IMR-90 (cell line): ENCODE measurements at regions not wholly inside any gene's neighbourhood (a gene's known extent, or its start where the extent isn't known, plus 50 kb on each side); places are given as distances from the start of the nearest gene placed in this dataset.

ENCODE experiments used
- ATAC-seq: fragments of 200-7000 bp; cut with Tn5 transposase; 2 replicates; pipeline ENCODE4 v1.9.1; 2020; ENCODE audit warnings: low read depth, mild to moderate bottlenecking, moderate library complexity
- BruUV-seq: library from RNA; stranded (reverse); fragments of 400-500 nt; replicated peaks from 2 replicates; lab custom pipeline; 2021; lab: Mats Ljungman, UMichigan
- CTCF ChIA-PET: fragments of 300-600 bp; formaldehyde crosslinking; extraction: SDS; loops from one replicate; lab custom pipeline; 2021; ENCODE audit warnings: antibody characterized with exemption; lab: Yijun Ruan, JAX
- POLR2A ChIA-PET: fragments of 300-600 bp; sonication (Branson Sonifier 250); formaldehyde crosslinking; loops from one replicate; lab custom pipeline; 2022; ENCODE audit warnings: antibody characterized with exemption; ENCODE audit not compliant: unreplicated experiment; lab: Charles Lee
- DNase-seq: peaks from one replicate; pipeline ENCODE4 v3.0.0; 2013
- H2AFZ ChIP-seq: replicated peaks from 2 replicates; pipeline ENCODE3; 2013; ENCODE audit warnings: low read length, mild to moderate bottlenecking; ENCODE audit not compliant: poor library complexity
- H2AK5ac ChIP-seq: 2 replicates; pipeline ENCODE4 v1.6.1; 2013; ENCODE audit warnings: low read depth, low read length, inconsistent platforms
- H2AK9ac ChIP-seq: replicated peaks from 2 replicates; pipeline ENCODE3; 2013; ENCODE audit warnings: mild to moderate bottlenecking, low read depth, low read length, moderate library complexity; ENCODE audit not compliant: poor library complexity
- H2BK120ac ChIP-seq: 2 replicates; pipeline ENCODE4 v1.6.1; 2013; ENCODE audit warnings: low read depth, low read length, inconsistent platforms
- H2BK15ac ChIP-seq: 3 replicates; pipeline ENCODE4 v1.6.1; 2013; ENCODE audit warnings: low read depth, low read length, inconsistent platforms
- H2BK20ac ChIP-seq: 2 replicates; pipeline ENCODE4 v1.6.1; 2013; ENCODE audit warnings: low read depth, mild to moderate bottlenecking, inconsistent platforms, low read length, moderate library complexity
- H2BK5ac ChIP-seq: 2 replicates; pipeline ENCODE4 v1.6.1; 2013; ENCODE audit warnings: mild to moderate bottlenecking, low read depth, low read length, inconsistent platforms; ENCODE audit not compliant: poor library complexity, severe bottlenecking
- H3K14ac ChIP-seq: replicated peaks from 2 replicates; pipeline ENCODE4 v1.6.1; 2013; ENCODE audit warnings: low read depth, low read length, inconsistent platforms
- H3K18ac ChIP-seq: 2 replicates; pipeline ENCODE4 v1.6.1; 2013; ENCODE audit warnings: low read depth, low read length, control low read depth
- H3K23ac ChIP-seq: 2 replicates; pipeline ENCODE4 v1.6.1; 2013; ENCODE audit warnings: low read depth, low read length, inconsistent platforms
- H3K27ac ChIP-seq: 2 replicates; pipeline ENCODE4 v1.5.1; 2013; ENCODE audit warnings: mild to moderate bottlenecking, control low read depth, low read length; ENCODE audit not compliant: insufficient read depth
- H3K27me3 ChIP-seq: 2 replicates; pipeline ENCODE4 v1.6.1; 2013; ENCODE audit warnings: low read length; ENCODE audit not compliant: control insufficient read depth, insufficient read depth
- H3K36me3 ChIP-seq: 2 replicates; pipeline ENCODE4 v1.6.1; 2013; ENCODE audit warnings: low read length, mixed read lengths; ENCODE audit not compliant: control insufficient read depth, insufficient read depth
- H3K4ac ChIP-seq: 2 replicates; pipeline ENCODE4 v1.6.1; 2013; ENCODE audit warnings: low read depth, low read length, inconsistent platforms
- H3K4me1 ChIP-seq: 2 replicates; pipeline ENCODE4 v1.6.1; 2013; ENCODE audit warnings: low read length, mixed read lengths; ENCODE audit not compliant: control insufficient read depth, insufficient read depth
- H3K4me2 ChIP-seq: 2 replicates; pipeline ENCODE4 v1.6.1; 2013; ENCODE audit warnings: low read depth, mild to moderate bottlenecking, control low read depth, low read length, moderate library complexity
- H3K4me3 ChIP-seq: 2 replicates; pipeline ENCODE4 v1.5.1; 2013; ENCODE audit warnings: low read depth, mild to moderate bottlenecking, control low read depth, low read length, moderate library complexity; ENCODE audit not compliant: insufficient read depth
- H3K56ac ChIP-seq: 2 replicates; pipeline ENCODE4 v1.6.1; 2013; ENCODE audit warnings: low read length, inconsistent platforms; ENCODE audit not compliant: insufficient read depth; ENCODE audit errors: extremely low read depth
- H3K79me1 ChIP-seq, 2 experiments: 2 replicates each; pipeline ENCODE4 v1.6.1; 2013; ENCODE audit warnings: low read length in 2 of 2, inconsistent platforms in 1 of 2, low read depth in 1 of 2
- H3K9ac ChIP-seq: 2 replicates; pipeline ENCODE4 v1.6.1; 2013; ENCODE audit warnings: low read depth, low read length, control low read depth
- H3K9me1 ChIP-seq: 2 replicates; pipeline ENCODE4 v1.6.1; 2013; ENCODE audit warnings: low read length, inconsistent platforms; ENCODE audit not compliant: insufficient read depth
- H3K9me3 ChIP-seq: 2 replicates; pipeline ENCODE4 v1.6.1; 2013; ENCODE audit warnings: low read length; ENCODE audit not compliant: control insufficient read depth, insufficient read depth
- H4K20me1 ChIP-seq: 2 replicates; pipeline ENCODE4 v1.6.1; 2013; ENCODE audit warnings: low read length, inconsistent platforms; ENCODE audit not compliant: insufficient read depth
- H4K5ac ChIP-seq: 2 replicates; pipeline ENCODE4 v1.6.1; 2013; ENCODE audit warnings: mild to moderate bottlenecking, low read depth, low read length, control low read depth
- H4K8ac ChIP-seq, 2 experiments: 2 replicates each; pipeline ENCODE4 v1.6.1; 2013; ENCODE audit warnings: low read depth in 2 of 2, low read length in 2 of 2, control low read depth in 1 of 2, inconsistent platforms in 1 of 2
- H4K91ac ChIP-seq: 2 replicates; pipeline ENCODE4 v1.6.1; 2013; ENCODE audit warnings: low read depth, low read length, inconsistent platforms; ENCODE audit not compliant: insufficient read depth
- BHLHE40 ChIP-seq: fragments of 150-350 bp; IDR thresholded peaks from 2 replicates; pipeline ENCODE4 v1.6.1; 2016; ENCODE audit warnings: mild to moderate bottlenecking, low read depth, low read length
- CEBPB ChIP-seq: IDR thresholded peaks from 2 replicates; pipeline ENCODE4 v1.6.1; 2012; ENCODE audit warnings: low read depth, low read length, improper control_type of control experiment
- CHD1 ChIP-seq: IDR thresholded peaks from 2 replicates; pipeline ENCODE4 v1.6.1; 2012; ENCODE audit warnings: low read depth, low read length, improper control_type of control experiment
- MAFK ChIP-seq: IDR thresholded peaks from 2 replicates; pipeline ENCODE4 v1.6.1; 2012; ENCODE audit warnings: low read depth, low read length, improper control_type of control experiment
- MAZ ChIP-seq: IDR thresholded peaks from 2 replicates; pipeline ENCODE4 v1.6.1; 2012; ENCODE audit warnings: low read depth, mild to moderate bottlenecking, low read length, improper control_type of control experiment, moderate library complexity, borderline replicate concordance
- MXI1 ChIP-seq: IDR thresholded peaks from 2 replicates; pipeline ENCODE4 v1.6.1; 2012; ENCODE audit warnings: low read depth, mild to moderate bottlenecking, low read length, moderate library complexity, borderline replicate concordance
- NFE2L2 ChIP-seq: fragments of 150-350 bp; IDR thresholded peaks from 2 replicates; pipeline ENCODE4 v1.6.1; 2016; ENCODE audit warnings: low read depth, mild to moderate bottlenecking, low read length
- RAD21 ChIP-seq: IDR thresholded peaks from 2 replicates; pipeline ENCODE4 v1.6.1; 2012; ENCODE audit warnings: low read length, improper control_type of control experiment
- RFX5 ChIP-seq: IDR thresholded peaks from 2 replicates; pipeline ENCODE4 v1.8.0; 2012; ENCODE audit warnings: low read depth, mild to moderate bottlenecking, low read length, moderate library complexity
- SMC3 ChIP-seq: fragments of 150-350 bp; IDR thresholded peaks from 2 replicates; pipeline ENCODE4 v1.6.1; 2016; ENCODE audit warnings: low read depth, mild to moderate bottlenecking, antibody characterized with exemption, low read length, moderate library complexity
- WGBS, 2 experiments: methylation state at CpG; one replicate each; pipeline versions ENCODE4 v1.1.5 to v1.1.7; 2013; ENCODE audit warnings: missing lambda C conversion rate in 2 of 2; ENCODE audit not compliant: insufficient read length in 1 of 2; ENCODE audit errors: extremely low coverage in 2 of 2; 5-methylcytosine and 5-hydroxymethylcytosine counted together
- dilution Hi-C: fragments of 300-500 bp; cut with HindIII; formaldehyde crosslinking; loops from one replicate; pipeline ENCODE4 v1.14.3; 2018; ENCODE audit warnings: low sequenced_read_pairs; ENCODE audit not compliant: unreplicated experiment
- in situ Hi-C: fragments of 300-500 bp; cut with MboI; formaldehyde crosslinking; loops from 3 replicates; pipeline ENCODE4 v1.14.3; 2019; ENCODE audit warnings: low sequenced_read_pairs, inconsistent platforms, mixed read lengths
- intact Hi-C: fragments of 100-400 bp; cut with micrococcal nuclease; formaldehyde crosslinking; loops from 2 replicates; pipeline ENCODE4 v1.10.0; 2022
- TF ChIP-seq, protein P1 (sequence below): fragments of 150-350 bp; IDR thresholded peaks from 2 replicates; pipeline ENCODE4 v1.6.1; 2016; ENCODE audit warnings: low read depth, mild to moderate bottlenecking, low read length, moderate library complexity, borderline replicate concordance
- TF ChIP-seq, protein P2 (sequence below): fragments of 150-350 bp; IDR thresholded peaks from 2 replicates; pipeline ENCODE4 v1.6.1; 2017; ENCODE audit warnings: mild to moderate bottlenecking, antibody characterized with exemption, low read length, low read depth

DNA sequence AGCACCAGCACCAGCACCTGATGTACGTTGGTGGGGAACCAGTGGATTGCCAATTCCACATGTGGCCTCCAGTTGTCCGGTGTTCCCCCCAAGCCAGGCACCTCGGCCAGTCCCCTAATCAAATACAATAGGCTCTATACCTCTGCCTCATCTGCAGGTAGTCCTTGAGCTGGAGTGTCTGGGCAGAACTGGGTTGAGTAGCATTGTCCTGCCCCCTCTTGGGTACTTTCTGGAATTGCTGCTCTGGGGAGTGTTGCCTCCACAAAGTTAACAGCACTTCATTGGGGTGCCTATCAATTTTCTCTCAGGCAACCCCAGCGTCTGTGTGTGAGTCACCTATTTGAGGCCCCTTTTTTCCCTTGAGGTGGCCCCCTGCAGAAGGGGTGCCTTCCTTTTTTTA, 413.0 kb upstream of the LARGE1 start:
- Histone ChIP-seq H3K18ac (no peak overlapping the region), H3K79me1 (no peaks in the 10 kb centered on the region), H4K20me1 (no peaks in the 10 kb centered on the region), H3K23ac (no peak overlapping the region), H2AK9ac (no peak overlapping the region), H3K4ac (no peak overlapping the region), H3K9ac (no peak overlapping the region), H4K8ac (no peak overlapping the region), H4K5ac (no peak overlapping the region), H3K4me3 (no peak overlapping the region), H3K36me3 (no peaks in the 10 kb centered on the region), H2BK5ac (no peak overlapping the region), H2BK120ac (no peak overlapping the region), H3K9me1 (no peaks in the 10 kb centered on the region), H2BK15ac (no peak overlapping the region), H3K56ac (no peak overlapping the region), H3K14ac (no peak overlapping the region), H4K91ac (no peak overlapping the region), H3K27me3 (no peaks in the 10 kb centered on the region), H3K4me2 (no peak overlapping the region), H3K4me1 (no peaks in the 10 kb centered on the region), H2AK5ac (no peak overlapping the region), H2BK20ac (no peak overlapping the region), H2AFZ (no peak overlapping the region), H3K27ac (no peak overlapping the region), H3K9me3 (peaks cover 27% of the 10 kb centered on the region; the same call in 1 of the 2 replicates)
- ChIA-PET POLR2A (no interaction called here), CTCF (no interaction called here)
- WGBS, 2 experiments, result no CpG with 5 or more reads among the region's 4 CpGs
- no peak for ATAC-seq
- TF ChIP-seq, protein P1, sequence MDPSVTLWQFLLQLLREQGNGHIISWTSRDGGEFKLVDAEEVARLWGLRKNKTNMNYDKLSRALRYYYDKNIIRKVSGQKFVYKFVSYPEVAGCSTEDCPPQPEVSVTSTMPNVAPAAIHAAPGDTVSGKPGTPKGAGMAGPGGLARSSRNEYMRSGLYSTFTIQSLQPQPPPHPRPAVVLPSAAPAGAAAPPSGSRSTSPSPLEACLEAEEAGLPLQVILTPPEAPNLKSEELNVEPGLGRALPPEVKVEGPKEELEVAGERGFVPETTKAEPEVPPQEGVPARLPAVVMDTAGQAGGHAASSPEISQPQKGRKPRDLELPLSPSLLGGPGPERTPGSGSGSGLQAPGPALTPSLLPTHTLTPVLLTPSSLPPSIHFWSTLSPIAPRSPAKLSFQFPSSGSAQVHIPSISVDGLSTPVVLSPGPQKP, result no peak
- no peak for TF ChIP-seq MXI1
- TF ChIP-seq SMC3, result no peak
- TF ChIP-seq, protein P2, sequence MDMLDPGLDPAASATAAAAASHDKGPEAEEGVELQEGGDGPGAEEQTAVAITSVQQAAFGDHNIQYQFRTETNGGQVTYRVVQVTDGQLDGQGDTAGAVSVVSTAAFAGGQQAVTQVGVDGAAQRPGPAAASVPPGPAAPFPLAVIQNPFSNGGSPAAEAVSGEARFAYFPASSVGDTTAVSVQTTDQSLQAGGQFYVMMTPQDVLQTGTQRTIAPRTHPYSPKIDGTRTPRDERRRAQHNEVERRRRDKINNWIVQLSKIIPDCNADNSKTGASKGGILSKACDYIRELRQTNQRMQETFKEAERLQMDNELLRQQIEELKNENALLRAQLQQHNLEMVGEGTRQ, result no peak
- no peak for TF ChIP-seq MAFK
- TF ChIP-seq MAZ, result no peak
- no peak for TF ChIP-seq RAD21
- no peak for TF ChIP-seq CEBPB
- TF ChIP-seq RFX5, result no peak
- TF ChIP-seq NFE2L2, result no peak
- no peak for TF ChIP-seq CHD1
- no peak for TF ChIP-seq BHLHE40
- intact Hi-C loops (no loop called here), in situ Hi-C loops (no loop called here), dilution Hi-C loops (no loop called here)
- DNase-seq, result no peak
- BruUV-seq, result no TSS peak
